ENCODE measurements at regions not wholly inside any gene's neighbourhood (a gene's known extent, or its start where the extent isn't known, plus 50 kb on each side); places are given as distances from the start of the nearest gene placed in this dataset.

DNA sequence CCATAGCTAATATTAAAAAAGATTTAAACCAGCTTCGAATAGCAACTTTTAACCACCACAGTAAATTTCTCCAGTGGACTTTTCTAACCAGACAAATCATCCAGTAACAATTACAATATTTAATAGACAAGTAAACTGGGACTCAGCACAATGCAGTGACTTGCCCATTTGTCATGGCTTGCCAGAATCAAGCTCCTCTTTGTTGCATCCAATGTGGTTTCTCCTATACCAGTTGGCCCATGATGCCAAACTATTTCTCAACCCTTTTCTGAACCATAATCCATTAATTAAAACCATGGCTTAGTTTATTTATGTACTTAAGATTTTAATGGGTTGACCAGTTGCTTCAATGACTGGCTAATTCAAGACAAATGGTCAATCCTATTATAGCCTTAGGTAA lies 64.4 kb downstream of the DIO2 start:
- no peak for DNase-seq

DNA sequence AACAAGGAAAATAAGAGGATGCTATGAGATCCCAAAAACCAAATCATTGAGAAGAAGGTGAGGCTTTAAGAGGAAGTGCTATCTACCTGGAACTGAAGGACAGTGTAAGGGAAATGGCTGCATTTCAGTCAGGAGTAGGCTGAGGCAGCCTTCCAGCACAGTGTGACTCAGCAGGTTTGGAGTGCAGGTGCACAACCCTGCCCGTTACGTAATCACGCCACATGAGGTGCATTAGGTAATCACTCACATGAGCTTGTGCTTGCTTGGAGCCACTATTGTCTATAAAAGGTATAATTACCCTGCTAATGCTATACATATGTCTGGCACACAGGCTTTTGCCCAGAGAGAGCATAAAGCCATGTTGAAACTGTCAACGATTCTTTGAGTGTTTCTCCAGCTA lies 74.9 kb downstream of the DIO2 start:
- no peak for DNase-seq

DNA sequence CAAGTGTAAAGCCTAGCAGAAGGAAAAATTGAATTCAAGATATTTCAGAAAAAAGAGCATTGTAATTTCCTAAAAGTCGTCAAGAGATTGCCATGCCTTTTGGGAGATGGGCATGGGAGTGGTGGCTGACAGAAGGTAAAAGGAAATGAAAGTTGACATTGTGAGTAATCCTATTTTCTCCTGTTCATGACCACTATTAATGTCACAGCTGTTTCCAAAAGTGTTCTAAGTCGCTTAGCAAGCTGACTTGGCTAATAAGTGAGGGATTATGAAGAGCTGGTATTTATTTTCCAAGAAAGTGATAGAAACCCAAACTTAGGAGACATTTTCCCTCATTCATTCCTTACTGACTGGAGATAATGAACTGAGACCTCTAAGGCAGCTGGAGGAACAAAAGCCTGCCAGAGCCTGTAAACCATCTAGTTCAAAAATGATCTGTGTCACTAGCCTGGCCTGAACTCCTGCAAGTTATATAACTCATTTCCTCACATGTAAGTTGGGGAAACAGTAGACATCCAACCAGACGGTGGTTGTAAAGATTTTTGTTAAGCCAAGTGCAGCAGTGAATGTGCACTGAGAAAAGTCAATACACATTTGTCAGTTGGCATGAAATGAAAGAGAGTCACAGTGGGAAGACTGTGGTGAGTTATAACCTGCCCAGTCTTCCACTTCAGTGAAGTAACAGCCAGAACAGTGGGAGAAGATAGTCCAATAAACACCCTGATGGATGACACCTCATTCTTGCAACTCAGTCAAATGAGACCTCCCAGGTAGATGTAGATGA lies 75.8 kb downstream of the DIO2 start:
- no peak for DNase-seq

- no peak for DNase-seq
Observed at GRCh38 chr14:80134321-80134720, 77.0 kb downstream of the DIO2 start.

GRCh38 chr14:80133457-80133856 lies 77.8 kb downstream of the DIO2 start:
- DNase-seq, result no peak

DNA sequence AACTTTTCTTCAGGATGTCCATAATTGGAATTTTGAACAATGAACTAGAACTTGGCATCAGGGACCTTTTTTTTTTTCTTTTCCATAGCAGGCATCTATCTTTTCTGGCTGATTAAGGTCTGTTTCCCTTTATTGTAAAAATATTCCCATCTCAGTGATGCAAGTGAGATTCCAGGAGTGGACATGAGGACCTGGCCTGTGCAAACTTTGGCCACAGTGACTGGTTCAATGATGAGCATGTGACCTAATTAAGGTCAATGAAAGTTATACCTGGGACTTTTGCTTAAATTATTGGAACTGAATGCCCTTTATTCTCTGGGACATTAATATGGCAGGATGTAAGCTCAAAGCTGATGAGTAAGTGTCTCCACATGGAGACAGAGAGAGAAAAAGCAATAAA lies 83.8 kb downstream of the DIO2 start:
- DNase-seq, result no peak

GRCh38 chr14:80124794-80125193 lies 86.5 kb downstream of the DIO2 start:
- DNase-seq, result no peak

GRCh38 chr14:80117876-80118275 lies 93.4 kb downstream of the DIO2 start:
- DNase-seq, result no peak

DNA sequence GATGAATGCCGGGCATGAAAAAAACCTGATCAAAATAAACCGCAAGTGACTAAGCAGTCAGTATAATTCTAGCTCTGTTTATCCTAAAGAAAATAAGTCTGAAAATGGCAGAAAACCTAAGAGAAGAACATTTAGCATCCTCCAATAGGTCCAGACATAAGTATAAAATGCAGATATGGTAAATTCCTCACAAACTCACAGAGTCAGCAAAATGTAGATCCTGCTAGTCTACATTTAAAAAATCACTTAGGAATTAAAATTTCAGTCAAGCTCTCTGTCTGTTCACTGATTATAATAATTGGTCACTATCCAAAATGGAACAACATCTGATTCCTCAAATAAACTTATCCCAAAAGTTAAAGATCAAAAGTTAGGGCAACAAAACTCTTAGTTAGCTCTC lies 95.1 kb downstream of the DIO2 start:
- no peak for DNase-seq

- no peak for DNase-seq
Observed at GRCh38 chr14:80110721-80111120, 100.6 kb downstream of the DIO2 start.

DNA sequence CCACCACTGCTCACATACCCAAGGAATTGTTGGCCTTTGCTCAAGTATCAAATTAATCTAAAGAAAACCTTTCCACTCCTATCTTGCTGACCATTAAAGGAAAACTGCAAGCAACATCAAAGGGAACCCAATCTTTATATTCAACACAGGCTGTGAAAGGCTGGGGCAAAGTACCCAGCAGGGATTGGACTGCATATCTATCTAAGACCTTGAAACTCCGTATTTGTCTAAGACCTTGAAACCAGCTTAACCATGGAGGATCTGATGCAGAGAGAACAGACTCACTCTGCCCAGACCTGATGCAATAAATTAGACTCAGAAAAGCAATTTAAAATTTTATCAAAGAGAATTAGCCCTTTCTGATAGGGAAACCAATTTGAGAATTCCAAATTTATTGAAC lies 102.2 kb downstream of the DIO2 start:
- DNase-seq, result no peak

DNA sequence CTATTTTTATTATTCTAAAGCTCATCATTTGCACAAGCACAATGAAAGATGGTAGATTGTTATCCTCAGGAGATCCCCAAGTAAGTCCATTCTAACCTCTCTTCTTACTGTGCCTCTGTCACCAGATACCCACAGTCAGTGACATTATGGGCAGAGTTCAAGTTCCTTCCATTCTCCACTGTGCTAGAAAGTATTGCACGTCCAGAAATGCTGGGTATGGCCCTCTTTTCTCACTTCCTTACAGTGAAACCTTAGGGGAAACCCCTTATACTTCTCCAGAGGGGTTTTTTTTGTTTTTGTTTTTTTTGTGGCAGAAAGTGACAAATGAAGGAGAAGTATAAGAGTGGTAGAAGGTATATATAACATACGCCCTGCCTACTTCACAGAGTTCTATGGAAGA lies 102.9 kb downstream of the DIO2 start:
- no peak for DNase-seq

- DNase-seq, result no peak
Observed at GRCh38 chr14:80105488-80105994, 105.8 kb downstream of the DIO2 start.

DNA sequence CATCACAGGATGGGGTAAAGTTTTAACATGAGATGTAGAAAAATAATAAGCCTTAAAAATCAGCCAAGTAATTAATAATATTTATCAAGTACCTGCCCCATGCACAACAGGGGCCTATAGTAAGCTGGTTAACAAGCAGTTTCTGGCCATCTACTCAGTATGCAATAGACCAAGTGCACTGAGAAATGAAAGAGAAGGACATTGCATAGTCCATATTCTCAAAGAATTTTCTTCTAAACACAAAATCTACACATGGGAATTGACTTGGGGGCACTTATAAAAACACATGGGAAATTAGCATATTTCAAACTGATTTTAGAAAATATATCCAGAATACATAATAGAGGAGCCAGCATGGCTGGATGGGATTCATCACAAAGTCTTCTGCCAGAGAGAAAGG lies 109.5 kb downstream of the DIO2 start:
- no peak for DNase-seq

DNA sequence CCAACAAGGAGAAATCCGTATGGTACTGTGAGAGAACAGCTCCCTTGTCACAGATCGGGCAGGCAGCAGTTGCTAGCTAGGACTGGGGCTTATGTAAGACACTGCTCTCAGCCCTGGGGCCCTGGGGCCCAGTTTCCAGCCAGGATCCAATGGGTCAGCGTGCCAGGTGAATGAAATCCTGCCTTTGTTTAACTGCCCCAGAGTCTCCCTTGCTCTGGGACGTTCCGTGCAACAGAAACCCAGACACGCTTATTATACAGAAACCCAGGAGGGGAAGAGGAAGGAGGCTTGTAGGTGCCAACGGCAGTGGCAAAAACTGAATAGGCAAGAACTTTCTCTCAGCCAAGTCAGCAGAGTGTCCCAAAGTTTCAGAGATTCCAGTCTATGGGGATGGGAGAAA lies 110.6 kb downstream of the DIO2 start:
- no peak for DNase-seq

DNA sequence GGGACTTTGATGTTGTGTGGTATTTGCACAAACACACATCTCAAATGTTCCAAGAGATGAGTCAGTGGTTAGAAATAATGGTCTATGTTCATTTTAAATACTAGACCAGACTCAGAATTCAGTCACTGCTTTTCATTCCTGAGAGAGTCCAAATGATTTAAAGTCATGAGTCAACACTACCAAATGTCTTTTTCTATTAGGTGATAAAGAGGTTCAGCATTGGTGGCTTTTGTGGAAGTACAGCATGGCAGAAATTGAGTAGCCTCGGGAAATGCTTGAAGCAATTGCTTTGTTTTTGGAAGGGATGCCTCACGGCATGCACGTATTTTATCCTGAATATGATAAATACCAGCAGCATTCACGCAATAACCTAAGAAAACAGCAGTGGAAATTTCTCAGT lies 115.7 kb downstream of the DIO2 start:
- no peak for DNase-seq

GRCh38 chr14:80087411-80087810 lies 123.9 kb downstream of the DIO2 start:
- DNase-seq, result no peak

- no peak for DNase-seq
Observed at GRCh38 chr14:80084196-80084595, 127.1 kb downstream of the DIO2 start.

GRCh38 chr14:80080601-80081000 lies 130.7 kb downstream of the DIO2 start:
- DNase-seq, result no peak

- DNase-seq, result no peak
Observed at GRCh38 chr14:80078501-80078900, 132.8 kb downstream of the DIO2 start.

GRCh38 chr14:80077262-80077661 lies 134.0 kb downstream of the DIO2 start:
- DNase-seq, result no peak

DNA sequence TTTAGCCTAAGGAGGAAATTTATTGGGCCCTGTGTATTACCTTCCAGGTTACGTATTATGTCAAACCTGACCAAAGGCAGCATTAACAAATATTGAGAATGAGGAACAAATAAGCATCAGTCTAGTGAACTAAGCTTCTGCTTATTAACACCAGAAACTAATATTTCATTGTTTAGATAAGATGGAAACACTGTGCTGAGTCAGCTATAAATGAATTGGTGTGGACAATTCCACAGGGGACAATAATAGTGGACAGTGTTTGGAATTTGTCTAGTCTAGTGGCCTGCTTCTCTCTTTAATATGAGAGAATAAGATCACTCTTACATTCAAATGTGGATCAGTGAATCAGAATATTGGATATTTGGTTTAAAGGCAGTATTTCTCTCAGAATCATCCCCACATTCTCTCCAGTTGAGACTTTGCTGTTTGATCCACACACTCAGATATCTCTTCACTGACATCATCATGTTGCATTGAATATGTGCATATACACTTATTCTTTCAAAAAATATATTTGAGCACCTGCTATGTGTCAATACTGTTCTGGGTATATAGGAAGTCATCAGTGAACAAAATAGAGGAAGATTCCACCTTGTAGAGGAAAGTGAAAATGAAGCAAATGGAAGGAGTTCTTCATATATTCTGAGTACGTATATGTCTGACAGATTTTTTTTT lies 136.3 kb downstream of the DIO2 start:
- DNase-seq, result no peak

- no peak for DNase-seq
Observed at GRCh38 chr14:80059041-80059440, 152.3 kb downstream of the DIO2 start.

GRCh38 chr14:80056497-80056801 lies 154.9 kb downstream of the DIO2 start:
- no peak for DNase-seq
